Fibroblast of pulmonary artery (primary cell): ENCODE measurements at regions not wholly inside any gene's neighbourhood (a gene's known extent, or its start where the extent isn't known, plus 50 kb on each side); places are given as distances from the start of the nearest gene placed in this dataset.
A peak's percentile ranks its signal among the peaks of the same experiment; 100 is the strongest.

ENCODE experiments used
- DNase-seq: peaks from one replicate; pipeline ENCODE4 v3.0.0-alpha.2; 2010; ENCODE audit warnings: low read depth
- H3K4me3 ChIP-seq: replicated peaks from 2 replicates; pipeline ENCODE4 v1.5.1; 2011; ENCODE audit warnings: low read depth, mild to moderate bottlenecking, control low read depth, low read length, moderate library complexity
- CTCF ChIP-seq: IDR thresholded peaks from 2 replicates; pipeline ENCODE4 v1.5.1; 2011; ENCODE audit warnings: mild to moderate bottlenecking, control low read depth, low read length, inconsistent platforms; ENCODE audit errors: missing control alignments

- DNase-seq, result peak; percentile 32
- peak overlapping the region; percentile 63 for H3K4me3 ChIP-seq
- no peak for TF ChIP-seq CTCF
Observed at GRCh38 chr6:26249707-26249956, 115.4 kb upstream of the BTN3A2 start.

GRCh38 chr6:26249957-26250697 lies 114.9 kb upstream of the BTN3A2 start:
- TF ChIP-seq CTCF, result peak; percentile 43
- DNase-seq, result peak; percentile 76
- H3K4me3 ChIP-seq, result peak overlapping the region; percentile 63

- no peak for TF ChIP-seq CTCF
- peak; percentile 63 for DNase-seq
- peak overlapping the region; percentile 63 for H3K4me3 ChIP-seq
Observed at GRCh38 chr6:26250698-26251044, 114.3 kb upstream of the BTN3A2 start.

GRCh38 chr6:26251354-26252076 lies 113.5 kb upstream of the BTN3A2 start:
- peak overlapping the region; percentile 63 for H3K4me3 ChIP-seq
- no peak for TF ChIP-seq CTCF
- peak; percentile 96 for DNase-seq

- DNase-seq, result no peak
- TF ChIP-seq CTCF, result no peak
- peak overlapping the region; percentile 63 for H3K4me3 ChIP-seq
Observed at GRCh38 chr6:26252077-26252472, 112.9 kb upstream of the BTN3A2 start.

- no peak for TF ChIP-seq CTCF
- DNase-seq, result no peak
- H3K4me3 ChIP-seq, result no peak overlapping the region
Observed at GRCh38 chr6:26254724-26255123, 110.3 kb upstream of the BTN3A2 start.

- DNase-seq, result no peak
- H3K4me3 ChIP-seq, result no peak overlapping the region
- no peak for TF ChIP-seq CTCF
Observed at GRCh38 chr6:26257272-26257671, 107.7 kb upstream of the BTN3A2 start.
